ENCODE measurements at regions not wholly inside any gene's neighbourhood (a gene's known extent, or its start where the extent isn't known, plus 50 kb on each side); places are given as distances from the start of the nearest gene placed in this dataset.

DNA sequence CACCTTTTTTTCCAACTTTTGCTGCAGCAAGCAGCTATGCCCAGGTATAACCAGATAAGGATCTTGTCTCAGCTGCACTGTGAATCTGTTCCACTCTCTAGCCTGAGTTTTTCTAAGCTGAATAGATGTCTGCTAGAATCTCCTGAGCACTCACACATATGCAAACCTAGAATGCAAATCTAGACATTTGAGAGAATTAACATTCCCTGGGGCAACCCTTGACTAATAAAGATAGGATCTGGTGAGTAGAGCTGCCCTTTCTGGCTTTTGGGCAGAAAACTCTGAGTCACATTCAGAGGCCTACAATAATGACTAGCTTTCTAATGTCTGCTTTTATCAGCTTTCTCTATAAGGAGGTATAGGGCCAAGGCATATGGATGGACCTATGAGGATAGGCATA is 61.4 kb upstream of the BARHL2 start:
- DNase-seq = no peak

DNA sequence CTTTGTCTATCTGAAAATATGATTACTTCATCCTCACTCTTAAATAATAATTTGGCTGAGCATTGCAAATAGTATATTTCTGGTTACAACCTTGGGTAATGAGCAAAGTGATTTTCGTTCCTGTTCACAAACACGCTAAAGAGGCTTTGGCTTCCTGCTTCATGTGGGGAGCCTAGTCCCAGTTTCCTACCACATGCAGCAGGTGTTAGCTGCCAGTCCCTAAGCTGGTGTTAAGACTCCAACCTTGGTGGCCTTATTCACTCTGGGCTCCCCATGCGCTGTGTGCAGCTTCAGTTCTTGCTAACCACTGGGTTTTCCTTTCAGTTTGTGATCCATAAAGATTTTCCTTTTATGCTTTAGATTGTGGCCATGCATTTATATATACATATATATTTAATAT is 56.7 kb upstream of the BARHL2 start:
- no peak for DNase-seq

DNA sequence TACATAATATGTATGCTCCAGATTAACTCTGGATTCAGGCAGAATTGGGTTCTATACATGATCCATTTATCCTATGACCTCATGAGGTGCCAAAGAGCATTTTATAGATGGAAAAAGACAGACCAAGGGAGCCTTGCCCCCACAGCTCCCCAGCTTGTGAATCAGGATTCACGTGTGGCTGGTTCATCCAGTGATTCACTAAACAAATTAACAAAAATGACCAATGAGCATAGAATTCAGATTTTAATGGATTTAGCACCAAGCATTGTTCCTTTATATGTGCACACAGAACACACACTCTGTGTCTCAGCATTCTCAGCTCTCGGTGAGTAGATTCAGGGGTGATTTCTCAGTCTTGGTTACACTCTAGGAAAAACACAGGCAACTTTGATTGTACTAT is 51.7 kb upstream of the BARHL2 start:
- DNase-seq = no peak

DNA sequence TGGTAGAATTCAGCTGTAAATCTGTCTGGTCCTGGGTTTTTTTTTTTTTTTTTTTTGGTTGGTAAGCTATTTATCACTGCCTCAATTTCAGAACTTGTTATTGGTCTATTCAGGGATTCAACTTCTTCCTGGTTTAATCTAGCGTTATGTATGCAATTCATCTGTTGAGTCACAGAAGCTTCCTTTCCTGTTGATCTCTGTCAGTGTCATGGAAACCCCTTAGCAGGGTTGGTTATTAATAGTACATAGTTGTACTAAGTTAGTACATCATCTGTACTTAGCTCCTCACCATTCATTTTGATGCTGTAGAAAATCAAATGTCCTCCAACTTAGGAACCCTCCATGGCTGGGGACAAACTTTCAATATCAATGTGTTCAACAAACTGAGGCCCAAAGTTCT is 51.0 kb upstream of the BARHL2 start:
- DNase-seq = no peak

Measured in stimulated activated CD4-positive, alpha-beta T cell treated with anti-CD3 and anti-CD28 coated beads, Interleukin-4, amount 100 ng/mL, for 24 hours (primary cell).